AG09319 (cell line): ENCODE measurements at regions not wholly inside any gene's neighbourhood (a gene's known extent, or its start where the extent isn't known, plus 50 kb on each side); places are given as distances from the start of the nearest gene placed in this dataset.
"Not testable (repeated sequence)": the region's sequence is repeated elsewhere in the genome, so short reads cannot be mapped to it uniquely, and the experiment has no call there.

Source experiments
- DNase-seq: peaks from one replicate; pipeline ENCODE4 v3.0.0-alpha.2; 2010; ENCODE audit warnings: low read depth; ENCODE audit errors: extremely low read depth
- CTCF ChIP-seq: IDR thresholded peaks from 2 replicates; pipeline ENCODE4 v1.5.1; 2011; ENCODE audit warnings: low read depth, mild to moderate bottlenecking, inconsistent platforms, low read length, moderate library complexity

GRCh38 chr2:88396209-88396608, 56.3 kb downstream of the FOXI3 start:
- TF ChIP-seq CTCF, result no peak
- DNase-seq, result no peak

- DNase-seq, result no peak
- no peak for TF ChIP-seq CTCF
Measured at GRCh38 chr2:88377641-88377991, 74.9 kb downstream of the FOXI3 start.

GRCh38 chr2:88372042-88372441, 80.5 kb downstream of the FOXI3 start:
- no peak for TF ChIP-seq CTCF
- DNase-seq, result no peak

- DNase-seq, result not testable (repeated sequence)
Measured at GRCh38 chr2:88365408-88365807, 87.1 kb downstream of the FOXI3 start.

GRCh38 chr2:88355486-88355885, 97.0 kb downstream of the FOXI3 start:
- DNase-seq, result no peak

GRCh38 chr2:88351249-88351601, 101.3 kb downstream of the FOXI3 start:
- DNase-seq, result no peak
- no peak for TF ChIP-seq CTCF

More at GRCh38 chr2:88355486-88355885, 97.0 kb downstream of the FOXI3 start:
- TF ChIP-seq CTCF, result no peak

- DNase-seq, result no peak
- peak; percentile 59 for TF ChIP-seq CTCF
Measured at GRCh38 chr2:88350331-88351248, 101.9 kb downstream of the FOXI3 start.

- TF ChIP-seq CTCF, result no peak
- no peak for DNase-seq
Measured at GRCh38 chr2:88345842-88346241, 106.7 kb downstream of the FOXI3 start.
